Retinal pigment epithelial cell (primary cell): ENCODE measurements at regions not wholly inside any gene's neighbourhood (a gene's known extent, or its start where the extent isn't known, plus 50 kb on each side); places are given as distances from the start of the nearest gene placed in this dataset.

Experiments
- DNase-seq: peaks from one replicate; pipeline ENCODE4 v3.0.0-alpha.2; 2010; ENCODE audit warnings: low read depth
- H3K4me3 ChIP-seq: 2 replicates; pipeline ENCODE4 v1.5.1; 2011; ENCODE audit warnings: mild to moderate bottlenecking, low read length, control low read depth, moderate library complexity
- TF ChIP-seq, protein P1 (sequence below): conservative IDR thresholded peaks from 2 replicates; pipeline ENCODE4 v1.5.1; 2011; ENCODE audit warnings: low read depth, low read length, control low read depth, inconsistent platforms

GRCh38 chr11:37364246-37364839, 766.3 kb upstream of the RAG2 start:
- DNase-seq: no peak
- H3K4me3 ChIP-seq: no peak overlapping the region
- TF ChIP-seq, protein P1, sequence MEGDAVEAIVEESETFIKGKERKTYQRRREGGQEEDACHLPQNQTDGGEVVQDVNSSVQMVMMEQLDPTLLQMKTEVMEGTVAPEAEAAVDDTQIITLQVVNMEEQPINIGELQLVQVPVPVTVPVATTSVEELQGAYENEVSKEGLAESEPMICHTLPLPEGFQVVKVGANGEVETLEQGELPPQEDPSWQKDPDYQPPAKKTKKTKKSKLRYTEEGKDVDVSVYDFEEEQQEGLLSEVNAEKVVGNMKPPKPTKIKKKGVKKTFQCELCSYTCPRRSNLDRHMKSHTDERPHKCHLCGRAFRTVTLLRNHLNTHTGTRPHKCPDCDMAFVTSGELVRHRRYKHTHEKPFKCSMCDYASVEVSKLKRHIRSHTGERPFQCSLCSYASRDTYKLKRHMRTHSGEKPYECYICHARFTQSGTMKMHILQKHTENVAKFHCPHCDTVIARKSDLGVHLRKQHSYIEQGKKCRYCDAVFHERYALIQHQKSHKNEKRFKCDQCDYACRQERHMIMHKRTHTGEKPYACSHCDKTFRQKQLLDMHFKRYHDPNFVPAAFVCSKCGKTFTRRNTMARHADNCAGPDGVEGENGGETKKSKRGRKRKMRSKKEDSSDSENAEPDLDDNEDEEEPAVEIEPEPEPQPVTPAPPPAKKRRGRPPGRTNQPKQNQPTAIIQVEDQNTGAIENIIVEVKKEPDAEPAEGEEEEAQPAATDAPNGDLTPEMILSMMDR: no peak

GRCh38 chr11:37353192-37353591, 755.2 kb upstream of the RAG2 start:
- TF ChIP-seq, protein P1: no peak
- no peak for DNase-seq
- no peak overlapping the region for H3K4me3 ChIP-seq

- TF ChIP-seq, protein P1: no peak
- DNase-seq: no peak
Observed at GRCh38 chr11:37352485-37352884, 754.4 kb upstream of the RAG2 start.

GRCh38 chr11:37343290-37343689, 745.3 kb upstream of the RAG2 start:
- DNase-seq: no peak
- TF ChIP-seq, protein P1: no peak
- no peak overlapping the region for H3K4me3 ChIP-seq

More at GRCh38 chr11:37352485-37352884, 754.4 kb upstream of the RAG2 start:
- H3K4me3 ChIP-seq: no peak overlapping the region

DNA sequence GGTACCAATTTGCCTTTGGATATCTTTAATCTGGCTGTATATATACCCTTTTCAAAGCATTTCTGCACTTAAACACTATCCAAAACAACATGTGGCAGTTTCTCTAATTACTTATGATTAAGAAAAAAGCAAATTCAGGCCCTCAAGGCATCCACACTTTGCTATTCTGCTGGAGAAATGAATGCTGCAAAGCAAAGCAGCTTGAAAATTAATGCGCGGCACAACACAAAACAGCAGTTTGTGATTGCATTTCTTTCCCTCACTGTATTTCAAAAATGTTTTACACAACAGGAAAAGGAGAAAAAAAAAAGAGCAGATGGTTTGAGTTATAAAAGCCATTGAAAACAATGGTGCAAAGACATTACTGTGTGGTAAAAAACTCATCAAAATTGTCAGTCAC, 738.4 kb upstream of the RAG2 start:
- TF ChIP-seq, protein P1: no peak
- no peak overlapping the region for H3K4me3 ChIP-seq
- no peak for DNase-seq

GRCh38 chr11:37333345-37333744, 735.3 kb upstream of the RAG2 start:
- no peak for DNase-seq
- TF ChIP-seq, protein P1: no peak
- no peak overlapping the region for H3K4me3 ChIP-seq

DNA sequence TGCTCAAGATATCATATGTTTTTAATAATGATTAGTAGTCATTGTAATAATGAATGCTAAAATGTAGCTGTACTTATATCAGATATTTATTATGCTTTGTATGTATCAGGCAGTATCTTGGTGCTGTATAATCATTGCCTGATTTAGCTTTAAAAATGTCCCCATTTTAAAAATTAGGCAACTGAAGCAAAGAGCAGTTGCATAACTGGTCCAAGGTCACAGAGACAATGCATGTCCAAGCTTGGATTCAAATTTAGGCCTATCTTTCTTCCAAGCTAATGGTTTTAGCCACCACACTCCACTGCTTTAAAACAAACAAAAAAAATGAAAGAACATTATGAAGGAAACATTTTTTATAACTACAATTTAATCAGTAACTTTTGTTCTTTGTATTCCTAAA, 725.8 kb upstream of the RAG2 start:
- TF ChIP-seq, protein P1: no peak
- no peak overlapping the region for H3K4me3 ChIP-seq
- DNase-seq: no peak
